Progenitor cell of endocrine pancreas (in vitro differentiated cells): ENCODE measurements at regions not wholly inside any gene's neighbourhood (a gene's known extent, or its start where the extent isn't known, plus 50 kb on each side); places are given as distances from the start of the nearest gene placed in this dataset.

ENCODE experiments used
- DNase-seq: peaks from one replicate; pipeline ENCODE4 v3.0.0; 2021; ENCODE audit warnings: low spot score; ENCODE audit not compliant: unreplicated experiment
- H3K27ac Mint-ChIP-seq: 2 replicates; pipeline ENCODE4 v1.8.0; 2021; ENCODE audit warnings: mild to moderate bottlenecking, moderate library complexity, mixed read lengths
- H3K27me3 Mint-ChIP-seq: 2 replicates; pipeline ENCODE4 v1.8.0; 2021; ENCODE audit warnings: mixed read lengths
- H3K36me3 Mint-ChIP-seq: 2 replicates; pipeline ENCODE4 v1.8.0; 2022; ENCODE audit warnings: mixed read lengths; ENCODE audit not compliant: insufficient read depth
- H3K4me1 Mint-ChIP-seq: 2 replicates; pipeline ENCODE4 v1.8.0; 2021; ENCODE audit warnings: low read depth, mixed read lengths
- H3K4me3 Mint-ChIP-seq: 2 replicates; pipeline ENCODE4 v1.8.0; 2021; ENCODE audit warnings: low read depth, mild to moderate bottlenecking, moderate library complexity, mixed read lengths
- H3K9me3 Mint-ChIP-seq: 2 replicates; pipeline ENCODE4 v1.8.0; 2021; ENCODE audit warnings: low read depth, mixed read lengths
- CTCF ChIP-seq: fragments of 200-600 bp; sonication (generic); IDR thresholded peaks from one replicate; pipeline ENCODE4 v1.5.0; 2021; ENCODE audit warnings: antibody characterized with exemption, mild to moderate bottlenecking; ENCODE audit not compliant: unreplicated experiment

DNA sequence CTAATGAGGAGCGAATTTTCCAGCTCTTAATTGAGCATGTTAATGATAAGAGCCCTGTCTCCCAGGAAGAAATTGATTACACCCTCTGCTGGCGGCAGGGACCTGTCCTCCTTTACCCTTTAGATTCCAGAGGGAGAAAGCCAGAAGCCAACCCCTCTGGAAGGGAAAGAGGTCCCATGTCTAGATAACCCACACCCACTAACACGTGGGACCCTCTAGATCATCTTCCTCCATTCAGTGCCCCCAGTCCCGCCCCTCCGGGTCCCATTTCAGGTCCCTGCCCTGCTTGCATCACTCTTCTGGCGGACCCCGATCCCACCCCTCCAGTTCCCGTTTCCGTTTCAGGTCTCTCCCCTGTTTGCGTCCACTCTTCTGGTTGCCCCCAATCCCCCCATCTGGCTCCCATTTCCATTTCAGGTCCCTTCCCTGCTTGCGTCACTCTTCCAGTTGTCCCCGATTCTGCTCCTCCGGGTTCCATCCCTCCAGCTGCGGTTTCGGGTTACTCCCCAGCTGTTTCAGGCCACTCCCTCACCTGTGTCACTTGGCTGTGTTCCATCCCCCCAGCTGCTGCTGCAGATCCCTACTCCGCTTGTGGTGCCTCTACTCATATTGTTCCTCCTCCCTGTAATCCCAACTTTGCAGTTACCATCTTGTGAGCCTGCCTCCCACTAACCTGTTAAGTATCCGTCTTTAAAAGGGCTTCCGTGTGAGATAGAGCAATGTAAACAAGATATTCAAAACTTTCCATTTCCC is 202.4 kb downstream of the SH2D4B start:
- H3K9me3 Mint-ChIP-seq, result peaks cover 16% of the 10 kb centered on the region
- no peaks in the 10 kb centered on the region for H3K27me3 Mint-ChIP-seq
- TF ChIP-seq CTCF, result no peak
- peak overlapping the region; percentile 73 for H3K4me3 Mint-ChIP-seq
- no peak for DNase-seq
- peak overlapping the region; percentile 26 for H3K27ac Mint-ChIP-seq
- no peaks in the 10 kb centered on the region for H3K36me3 Mint-ChIP-seq
- peaks cover 6% of the 10 kb centered on the region for H3K4me1 Mint-ChIP-seq

GRCh38 chr10:80741278-80741677 is 203.6 kb downstream of the SH2D4B start:
- no peak overlapping the region for H3K27ac Mint-ChIP-seq
- DNase-seq, result no peak
- no peaks in the 10 kb centered on the region for H3K27me3 Mint-ChIP-seq
- no peak overlapping the region for H3K4me3 Mint-ChIP-seq
- H3K36me3 Mint-ChIP-seq, result no peaks in the 10 kb centered on the region
- H3K9me3 Mint-ChIP-seq, result peaks cover 21% of the 10 kb centered on the region
- peaks cover 6% of the 10 kb centered on the region for H3K4me1 Mint-ChIP-seq
- no peak for TF ChIP-seq CTCF

DNA sequence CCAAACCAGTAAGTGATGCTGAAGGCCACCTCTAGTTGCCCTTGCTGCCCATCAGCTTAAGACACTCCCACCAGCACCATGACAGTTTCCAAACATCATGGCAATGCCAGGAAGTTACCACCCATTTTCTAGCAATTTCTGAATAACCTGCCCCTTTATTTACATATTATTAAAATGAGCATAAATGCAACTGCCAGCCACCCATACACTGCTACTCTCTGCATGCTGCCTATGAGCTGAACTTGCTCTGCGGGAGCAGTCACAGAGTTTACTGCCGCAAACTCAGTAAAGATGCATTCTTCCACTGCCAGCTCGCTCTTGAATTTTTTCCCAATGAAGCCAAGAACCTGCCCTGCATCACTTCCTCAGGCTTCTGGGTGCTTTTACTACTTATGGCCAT is 212.6 kb downstream of the SH2D4B start:
- Mint-ChIP-seq H3K4me3 (no peak overlapping the region), H3K36me3 (no peaks in the 10 kb centered on the region), H3K27me3 (no peaks in the 10 kb centered on the region), H3K9me3 (peaks cover 3% of the 10 kb centered on the region), H3K4me1 (no peaks in the 10 kb centered on the region), H3K27ac (no peak overlapping the region)
- DNase-seq, result no peak
- no peak for TF ChIP-seq CTCF

DNA sequence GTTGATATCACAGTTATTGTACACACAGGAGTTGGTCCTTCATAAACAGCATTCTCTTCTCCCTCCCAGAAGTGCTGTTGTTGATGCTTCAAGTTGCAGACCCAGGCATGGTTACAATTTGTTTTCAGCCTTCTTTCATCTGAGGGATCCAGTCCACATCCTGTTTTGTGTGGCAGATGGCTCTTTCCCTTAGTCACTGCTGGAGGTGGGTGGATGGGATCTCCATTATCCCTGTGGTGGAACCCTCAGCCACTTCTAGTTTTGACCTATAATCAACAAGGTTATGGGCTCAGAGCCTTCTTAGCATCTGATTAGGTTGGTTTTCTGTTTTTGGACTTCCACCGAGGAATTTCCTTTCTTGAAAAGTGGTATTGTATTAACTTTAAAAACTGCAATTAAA is 214.2 kb downstream of the SH2D4B start:
- no peak for TF ChIP-seq CTCF
- H3K36me3 Mint-ChIP-seq, result no peaks in the 10 kb centered on the region
- H3K4me3 Mint-ChIP-seq, result no peak overlapping the region
- no peak for DNase-seq
- no peaks in the 10 kb centered on the region for H3K27me3 Mint-ChIP-seq
- H3K27ac Mint-ChIP-seq, result no peak overlapping the region
- no peaks in the 10 kb centered on the region for H3K4me1 Mint-ChIP-seq
- no peaks in the 10 kb centered on the region for H3K9me3 Mint-ChIP-seq

GRCh38 chr10:80753612-80754011 is 215.9 kb downstream of the SH2D4B start:
- TF ChIP-seq CTCF, result no peak
- no peak for DNase-seq
- H3K27me3 Mint-ChIP-seq, result no peaks in the 10 kb centered on the region
- no peaks in the 10 kb centered on the region for H3K4me1 Mint-ChIP-seq
- no peaks in the 10 kb centered on the region for H3K36me3 Mint-ChIP-seq
- H3K4me3 Mint-ChIP-seq, result no peak overlapping the region
- no peaks in the 10 kb centered on the region for H3K9me3 Mint-ChIP-seq
- H3K27ac Mint-ChIP-seq, result no peak overlapping the region
